Neuronal stem cell (in vitro differentiated cells): ENCODE measurements at regions not wholly inside any gene's neighbourhood (a gene's known extent, or its start where the extent isn't known, plus 50 kb on each side); places are given as distances from the start of the nearest gene placed in this dataset.
"Not testable (repeated sequence)": the region's sequence is repeated elsewhere in the genome, so short reads cannot be mapped to it uniquely, and the experiment has no call there.

Experiments
- DNase-seq: peaks from one replicate; pipeline ENCODE4 v3.0.0-alpha.2; 2013; ENCODE audit warnings: low spot score
- H2AFZ ChIP-seq: one replicate; pipeline ENCODE4 v1.6.1; 2013; ENCODE audit warnings: mild to moderate bottlenecking, low read length, inconsistent platforms
- H2AK5ac ChIP-seq: 2 replicates; pipeline ENCODE4 v1.6.1; 2013; ENCODE audit warnings: low read depth, mild to moderate bottlenecking, inconsistent platforms, low read length, moderate library complexity, mixed read lengths
- H2BK120ac ChIP-seq: 2 replicates; pipeline ENCODE4 v1.6.1; 2013; ENCODE audit warnings: low read depth, mild to moderate bottlenecking, inconsistent platforms, low read length, moderate library complexity, mixed read lengths
- H2BK12ac ChIP-seq: one replicate; pipeline ENCODE4 v1.6.1; 2013; ENCODE audit warnings: low read length, inconsistent platforms
- H2BK15ac ChIP-seq: 2 replicates; pipeline ENCODE4 v1.6.1; 2013; ENCODE audit warnings: mild to moderate bottlenecking, low read length, inconsistent platforms, mixed read lengths
- H2BK5ac ChIP-seq: one replicate; pipeline ENCODE4 v1.6.1; 2013; ENCODE audit warnings: inconsistent platforms, mild to moderate bottlenecking, low read length, moderate library complexity
- H3K14ac ChIP-seq: one replicate; pipeline ENCODE4 v1.6.1; 2013; ENCODE audit warnings: low read length, inconsistent platforms
- H3K18ac ChIP-seq: 2 replicates; pipeline ENCODE4 v1.6.1; 2013; ENCODE audit warnings: low read length, inconsistent platforms
- H3K23ac ChIP-seq: 2 replicates; pipeline ENCODE4 v1.6.1; 2013; ENCODE audit warnings: low read depth, mild to moderate bottlenecking, mixed read lengths, low read length, inconsistent platforms; ENCODE audit not compliant: poor library complexity
- H3K27ac ChIP-seq: replicated peaks from 3 replicates; pipeline ENCODE4 v1.5.1; 2013; ENCODE audit warnings: low read length, inconsistent platforms
- H3K27me3 ChIP-seq, 3 experiments: 2 replicates each; pipeline ENCODE4 v1.6.1; 2013; ENCODE audit warnings: low read length in 3 of 3, mild to moderate bottlenecking in 2 of 3, inconsistent platforms in 1 of 3, low read depth in 1 of 3, mixed read lengths in 1 of 3, moderate library complexity in 1 of 3; ENCODE audit not compliant: control insufficient read depth in 3 of 3, insufficient read depth in 3 of 3
- H3K36me3 ChIP-seq, 2 donors: replicated peaks in 1 of 2; 2 replicates each; pipeline ENCODE4 v1.6.1; 2013; ENCODE audit warnings: low read length in 2 of 2; ENCODE audit not compliant: control insufficient read depth in 2 of 2, insufficient read depth in 2 of 2
- H3K4ac ChIP-seq: 2 replicates; pipeline ENCODE4 v1.6.1; 2013; ENCODE audit warnings: inconsistent platforms, mild to moderate bottlenecking, low read length, moderate library complexity
- H3K4me1 ChIP-seq, 2 donors: 1 replicate in 1 of 2; 2 replicates in 1 of 2; pipeline ENCODE4 v1.6.1; 2013; ENCODE audit warnings: low read length in 2 of 2, low read depth in 1 of 2; ENCODE audit not compliant: control insufficient read depth in 2 of 2, insufficient read depth in 1 of 2
- H3K4me2 ChIP-seq: one replicate; pipeline ENCODE4 v1.6.1; 2013; ENCODE audit warnings: mild to moderate bottlenecking, low read length, inconsistent platforms; ENCODE audit not compliant: insufficient read depth, poor library complexity, severe bottlenecking
- H3K4me3 ChIP-seq, 2 donors: 2 replicates each; pipeline ENCODE4 v1.5.1; 2013; ENCODE audit warnings: low read length in 2 of 2, mild to moderate bottlenecking in 2 of 2, inconsistent platforms in 1 of 2, moderate library complexity in 1 of 2
- H3K79me1 ChIP-seq: one replicate; pipeline ENCODE4 v1.6.1; 2013; ENCODE audit warnings: low read depth, mild to moderate bottlenecking, inconsistent platforms, low read length, moderate library complexity
- H3K9ac ChIP-seq: one replicate; pipeline ENCODE4 v1.6.1; 2013; ENCODE audit warnings: mild to moderate bottlenecking, low read depth, low read length, inconsistent platforms; ENCODE audit not compliant: poor library complexity
- H3K9me3 ChIP-seq, 2 donors: replicated peaks in 1 of 2; 2 replicates each; pipeline versions ENCODE3 to v1.6.1; 2013; ENCODE audit warnings: low read length in 2 of 2, mild to moderate bottlenecking in 2 of 2, inconsistent platforms in 1 of 2, low read depth in 1 of 2, mixed read lengths in 1 of 2, moderate library complexity in 1 of 2; ENCODE audit not compliant: control insufficient read depth in 2 of 2, insufficient read depth in 1 of 2
- H4K8ac ChIP-seq: one replicate; pipeline ENCODE4 v1.6.1; 2013; ENCODE audit warnings: low read depth, mild to moderate bottlenecking, inconsistent platforms, low read length, moderate library complexity
- H4K91ac ChIP-seq: one replicate; pipeline ENCODE4 v1.6.1; 2013; ENCODE audit warnings: low read length, low read depth, mild to moderate bottlenecking, inconsistent platforms; ENCODE audit not compliant: poor library complexity
- WGBS, 2 donors: extraction: QIAGEN DNeasy Blood & Tissue Kit; methylation state at CpG; one replicate each; pipeline ENCODE4 v1.1.7; 2013; ENCODE audit warnings: missing lambda C conversion rate in 2 of 2, mixed read lengths in 1 of 2; ENCODE audit not compliant: insufficient read length in 2 of 2, insufficient replicate concordance in 1 of 2; ENCODE audit errors: extremely low coverage in 2 of 2; 5-methylcytosine and 5-hydroxymethylcytosine counted together

GRCh38 chr5:25448190-25448621, 803.4 kb upstream of the CDH10 start:
- peaks cover 3 to 7% of the 10 kb centered on the region in 2 donors for H3K4me1 ChIP-seq
- H2AFZ ChIP-seq = peak overlapping the region; percentile 82
- no peaks in the 10 kb centered on the region for H3K79me1 ChIP-seq
- H2BK15ac ChIP-seq = no peak overlapping the region
- H3K23ac ChIP-seq = no peak overlapping the region
- no peak overlapping the region for H2AK5ac ChIP-seq
- H2BK12ac ChIP-seq = no peak overlapping the region
- no peak overlapping the region for H3K4ac ChIP-seq
- no peak overlapping the region for H2BK120ac ChIP-seq
- H3K4me3 ChIP-seq = no peak overlapping the region
- H3K4me2 ChIP-seq = no peak overlapping the region
- WGBS, 2 donors = no CpG with 5 or more reads among the region's 6 CpGs
- no peak overlapping the region for H3K14ac ChIP-seq
- no peaks in the 10 kb centered on the region for H3K36me3 ChIP-seq
- H3K9me3 ChIP-seq = no peaks in the 10 kb centered on the region
- no peak overlapping the region for H3K18ac ChIP-seq
- peak overlapping the region; percentile 65 for H3K27ac ChIP-seq
- DNase-seq = peak; percentile 17
- H4K8ac ChIP-seq = no peak overlapping the region
- H3K27me3 ChIP-seq = no peaks in the 10 kb centered on the region
- no peak overlapping the region for H4K91ac ChIP-seq
- no peak overlapping the region for H2BK5ac ChIP-seq
- H3K9ac ChIP-seq = no peak overlapping the region

DNA sequence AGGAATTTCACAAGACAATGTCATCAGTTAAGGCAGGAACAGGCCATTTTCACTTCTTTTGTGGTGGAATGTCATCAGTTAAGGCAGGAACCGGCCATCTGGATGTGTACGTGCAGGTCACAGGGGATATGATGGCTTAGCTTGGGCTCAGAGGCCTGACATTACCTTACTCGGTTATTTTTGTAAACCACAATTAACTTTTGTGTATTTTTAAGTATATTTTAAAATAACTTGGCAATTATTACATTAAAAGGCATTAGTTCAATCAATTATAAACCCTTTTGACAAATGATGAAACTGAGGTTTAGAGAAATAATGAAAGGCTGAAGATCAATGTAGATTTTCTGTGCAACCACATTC, 801.3 kb upstream of the CDH10 start:
- H4K91ac ChIP-seq, H2AK5ac ChIP-seq, H3K27ac ChIP-seq, H3K36me3 ChIP-seq, H3K27me3 ChIP-seq, H3K18ac ChIP-seq, H2BK120ac ChIP-seq, H3K14ac ChIP-seq, H4K8ac ChIP-seq, H3K4me1 ChIP-seq, H3K9me3 ChIP-seq, H2AFZ ChIP-seq, H3K23ac ChIP-seq, H2BK15ac ChIP-seq, DNase-seq, H2BK12ac ChIP-seq, H3K4ac ChIP-seq, H3K4me2 ChIP-seq, H3K4me3 ChIP-seq, H2BK5ac ChIP-seq, H3K79me1 ChIP-seq, H3K9ac ChIP-seq: not testable (repeated sequence)
- WGBS, 2 donors = no CpG with 5 or more reads among the region's 3 CpGs

DNA sequence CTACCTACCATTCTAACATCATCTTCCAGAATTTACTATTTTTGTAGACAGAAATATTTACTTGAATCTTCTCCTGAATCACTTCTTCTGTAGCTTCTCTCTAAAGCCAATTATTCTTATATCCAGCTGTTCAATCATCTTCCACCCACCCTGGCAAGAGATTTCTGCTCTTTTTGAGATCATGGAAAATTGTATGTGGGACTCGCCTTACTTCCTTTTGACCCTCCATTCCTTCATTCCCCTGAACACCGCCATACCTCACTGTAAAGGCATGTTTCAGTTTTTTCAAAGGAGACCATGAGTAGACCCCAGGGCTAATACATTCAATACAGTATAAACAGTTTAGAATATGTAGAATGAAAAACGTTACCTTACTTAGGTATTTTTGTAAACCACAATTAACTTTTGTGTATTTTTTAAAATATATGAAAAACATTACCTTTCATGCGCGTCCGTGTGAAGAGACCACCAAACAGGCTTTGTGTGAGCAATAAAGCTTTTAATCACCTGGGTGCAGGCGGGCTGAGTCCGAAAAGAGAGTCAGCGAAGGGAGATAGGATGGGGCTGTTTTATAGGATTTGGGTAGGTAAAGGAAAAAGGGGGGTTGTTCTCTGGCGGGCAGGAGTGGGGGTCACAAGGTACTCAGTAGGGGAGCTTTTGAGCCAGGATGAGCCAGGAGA, 800.7 kb upstream of the CDH10 start:
- not testable (repeated sequence) for H3K4ac ChIP-seq, DNase-seq, H3K4me2 ChIP-seq, H3K23ac ChIP-seq, H2AFZ ChIP-seq, H2BK12ac ChIP-seq, H4K8ac ChIP-seq, H2BK5ac ChIP-seq, H3K36me3 ChIP-seq, H2BK15ac ChIP-seq, H3K9ac ChIP-seq, H3K79me1 ChIP-seq, H4K91ac ChIP-seq, H3K18ac ChIP-seq, H2BK120ac ChIP-seq, H3K4me1 ChIP-seq, H2AK5ac ChIP-seq, H3K27me3 ChIP-seq, H3K14ac ChIP-seq, H3K9me3 ChIP-seq
- H3K27ac ChIP-seq = peak overlapping the region; percentile 49
- no CpG with 5 or more reads among the region's 10 CpGs for WGBS, 2 donors
- peak overlapping the region in 1 of 2 donors; percentile 62 for H3K4me3 ChIP-seq

DNA sequence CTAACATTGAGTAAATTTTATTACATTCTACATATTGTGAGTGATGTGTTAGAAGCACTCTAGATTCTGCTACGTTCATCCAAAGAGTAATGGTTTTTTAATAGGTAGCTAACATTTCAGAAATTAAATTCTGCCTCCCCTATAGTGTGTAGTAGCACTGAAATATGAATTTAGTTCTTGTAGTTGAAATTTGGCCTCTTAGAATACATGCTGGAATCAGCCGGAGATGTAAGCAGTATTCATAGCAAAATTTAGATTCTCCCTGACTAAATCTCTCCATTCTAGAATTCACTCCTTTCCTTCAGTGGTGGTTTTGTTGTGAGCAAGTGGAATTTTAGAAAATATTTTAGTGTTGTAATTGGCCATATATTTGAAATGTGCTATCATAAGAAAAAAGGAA, 799.9 kb upstream of the CDH10 start:
- Histone ChIP-seq H2AK5ac (no peak overlapping the region), H3K27ac (no peak overlapping the region), H3K4ac (no peak overlapping the region), H4K91ac (no peak overlapping the region), H2BK120ac (no peak overlapping the region), H2BK15ac (no peak overlapping the region), H3K4me3 (no peak overlapping the region), H3K14ac (no peak overlapping the region), H3K18ac (no peak overlapping the region), H3K79me1 (no peaks in the 10 kb centered on the region), H3K36me3 (no peaks in the 10 kb centered on the region), H3K23ac (no peak overlapping the region), H4K8ac (no peak overlapping the region), H3K4me1 (peaks cover 0 to 2% of the 10 kb centered on the region in 2 donors), H2BK5ac (no peak overlapping the region), H3K4me2 (no peak overlapping the region), H3K27me3 (no peaks in the 10 kb centered on the region), H3K9ac (no peak overlapping the region), H2BK12ac (no peak overlapping the region), H2AFZ (no peak overlapping the region), H3K9me3 (no peaks in the 10 kb centered on the region)
- DNase-seq = no peak
- WGBS, 2 donors = no CpG with 5 or more reads among the region's 2 CpGs
